OCI-LY3 (cell line): ENCODE measurements at regions not wholly inside any gene's neighbourhood (a gene's known extent, or its start where the extent isn't known, plus 50 kb on each side); places are given as distances from the start of the nearest gene placed in this dataset.
"Not testable (repeated sequence)": the region's sequence is repeated elsewhere in the genome, so short reads cannot be mapped to it uniquely, and the experiment has no call there.

ENCODE experiments used
- H2AFZ ChIP-seq: fragments of 200-600, 300-600 bp; shearing (Covaris generic); 2 replicates; pipeline ENCODE4 v1.6.0; 2014; ENCODE audit warnings: antibody characterized with exemption, low read depth, low read length
- H3K27ac ChIP-seq: fragments of 200-600, 300-600 bp; sonication (generic); 2 replicates; pipeline ENCODE4 v1.5.1; 2014; ENCODE audit warnings: mild to moderate bottlenecking, low read length, moderate library complexity, mixed read lengths
- H3K27me3 ChIP-seq: fragments of 200-600, 300-600 bp; sonication (generic); 2 replicates; pipeline ENCODE4 v1.6.1; 2014; ENCODE audit warnings: low read depth, low read length, mixed read lengths
- H3K36me3 ChIP-seq: fragments of 200-600, 300-600 bp; sonication (generic); replicated peaks from 2 replicates; pipeline ENCODE3; 2014; ENCODE audit warnings: low read depth, low read length, mixed read lengths
- H3K4me1 ChIP-seq: fragments of 300-600, 200-600 bp; sonication (generic); 2 replicates; pipeline ENCODE4 v1.6.1; 2014; ENCODE audit warnings: low read length, mixed read lengths
- H3K4me2 ChIP-seq: fragments of 200-600, 300-600 bp; sonication (generic); 2 replicates; pipeline ENCODE4 v1.6.1; 2014; ENCODE audit warnings: low read length, mixed read lengths
- H3K4me3 ChIP-seq: fragments of 300-600, 200-600 bp; sonication (generic); 2 replicates; pipeline ENCODE4 v1.5.1; 2014; ENCODE audit warnings: antibody characterized with exemption, mild to moderate bottlenecking, low read length, moderate library complexity
- H3K79me2 ChIP-seq: fragments of 300-600, 200-600 bp; shearing (Covaris generic); 2 replicates; pipeline ENCODE4 v1.6.1; 2014; ENCODE audit warnings: mild to moderate bottlenecking, low read length, mixed read lengths
- H3K9ac ChIP-seq: fragments of 300-600, 200-600 bp; shearing (Covaris generic); 2 replicates; pipeline ENCODE4 v1.6.0; 2014; ENCODE audit warnings: mild to moderate bottlenecking, low read length, moderate library complexity
- H3K9me3 ChIP-seq: fragments of 200-600, 300-600 bp; shearing (Covaris generic); 2 replicates; pipeline ENCODE4 v1.6.1; 2014; ENCODE audit warnings: low read length, mixed read lengths; ENCODE audit not compliant: insufficient read depth
- H4K20me1 ChIP-seq: fragments of 200-600, 300-600 bp; sonication (generic); 2 replicates; pipeline ENCODE4 v1.6.1; 2016; ENCODE audit warnings: low read length, mixed read lengths; ENCODE audit not compliant: insufficient read depth
- CTCF ChIP-seq: fragments of 200-600, 300-600 bp; sonication (generic); IDR thresholded peaks from 2 replicates; pipeline ENCODE4 v1.5.1; 2014; ENCODE audit warnings: antibody characterized with exemption, low read length, low read depth
- EZH2phosphoT487 ChIP-seq: fragments of 200-600 bp; shearing (Covaris generic); IDR thresholded peaks from 2 replicates; pipeline ENCODE4 v1.6.1; 2018; ENCODE audit warnings: antibody characterized with exemption, mixed run types, low read depth

GRCh38 chr6:122276637-122277036, 122.8 kb upstream of the HSF2 start:
- H3K4me2 ChIP-seq: no peak overlapping the region
- H3K79me2 ChIP-seq: no peaks in the 10 kb centered on the region
- no peaks in the 10 kb centered on the region for H3K9me3 ChIP-seq
- no peak overlapping the region for H3K9ac ChIP-seq
- H3K4me1 ChIP-seq: no peaks in the 10 kb centered on the region
- no peaks in the 10 kb centered on the region for H4K20me1 ChIP-seq
- TF ChIP-seq CTCF (no peak), EZH2phosphoT487 (no peak)
- H3K27ac ChIP-seq: no peak overlapping the region
- no peaks in the 10 kb centered on the region for H3K27me3 ChIP-seq
- H3K4me3 ChIP-seq: no peak overlapping the region
- H3K36me3 ChIP-seq: no peaks in the 10 kb centered on the region
- no peak overlapping the region for H2AFZ ChIP-seq

- not testable (repeated sequence) for H4K20me1 ChIP-seq, H3K9me3 ChIP-seq, H2AFZ ChIP-seq
Measured at GRCh38 chr6:122280105-122281021, 119.1 kb upstream of the HSF2 start.

GRCh38 chr6:122283884-122284283, 115.6 kb upstream of the HSF2 start:
- Histone ChIP-seq H3K79me2 (no peaks in the 10 kb centered on the region), H3K4me3 (no peak overlapping the region)
- no peak for TF ChIP-seq EZH2phosphoT487
- TF ChIP-seq CTCF: no peak

More at GRCh38 chr6:122280105-122281021, 119.1 kb upstream of the HSF2 start:
- not testable (repeated sequence) for H3K36me3 ChIP-seq, H3K27me3 ChIP-seq, H3K4me1 ChIP-seq, H3K4me3 ChIP-seq, H3K79me2 ChIP-seq, H3K4me2 ChIP-seq, H3K27ac ChIP-seq, H3K9ac ChIP-seq

GRCh38 chr6:122284848-122285247, 114.6 kb upstream of the HSF2 start:
- Histone ChIP-seq H3K9ac (no peak overlapping the region), H3K27ac (no peak overlapping the region), H3K4me1 (no peaks in the 10 kb centered on the region), H3K4me3 (no peak overlapping the region), H3K79me2 (no peaks in the 10 kb centered on the region), H3K9me3 (no peaks in the 10 kb centered on the region), H3K36me3 (no peaks in the 10 kb centered on the region), H4K20me1 (no peaks in the 10 kb centered on the region), H3K4me2 (no peak overlapping the region), H3K27me3 (no peaks in the 10 kb centered on the region), H2AFZ (no peak overlapping the region)
- TF ChIP-seq EZH2phosphoT487 (no peak), CTCF (no peak)

More at GRCh38 chr6:122283884-122284283, 115.6 kb upstream of the HSF2 start:
- Histone ChIP-seq H3K4me2 (no peak overlapping the region), H2AFZ (no peak overlapping the region), H3K36me3 (no peaks in the 10 kb centered on the region), H3K27me3 (no peaks in the 10 kb centered on the region), H3K9me3 (no peaks in the 10 kb centered on the region), H3K9ac (no peak overlapping the region), H3K4me1 (no peaks in the 10 kb centered on the region), H4K20me1 (no peaks in the 10 kb centered on the region), H3K27ac (no peak overlapping the region)
